CD4-positive, alpha-beta T cell (primary cell): ENCODE measurements at regions not wholly inside any gene's neighbourhood (a gene's known extent, or its start where the extent isn't known, plus 50 kb on each side); places are given as distances from the start of the nearest gene placed in this dataset.
"Not testable (repeated sequence)": the region's sequence is repeated elsewhere in the genome, so short reads cannot be mapped to it uniquely, and the experiment has no call there.

Experiments used
- ATAC-seq: fragments of 200-7000 bp; cut with Tn5 transposase; one replicate; pipeline ENCODE4 v1.10.0; 2022; ENCODE audit warnings: mild to moderate bottlenecking; ENCODE audit not compliant: poor library complexity
- CTCF ChIA-PET: fragments of 350-600 bp; sonication (Branson Sonifier 250); formaldehyde crosslinking; loops from one replicate; lab custom pipeline; 2021; ENCODE audit warnings: antibody characterized with exemption, inconsistent platforms; lab: Charles Lee
- POLR2A ChIA-PET: fragments of 350-600 bp; sonication (Branson Sonifier 250); formaldehyde crosslinking; loops from one replicate; lab custom pipeline; 2021; ENCODE audit warnings: antibody characterized with exemption, inconsistent platforms; lab: Charles Lee
- DNase-seq, 14 experiments: peaks; one replicate each; pipeline ENCODE4 v3.0.0-alpha.2; 2013 to 2020; ENCODE audit warnings: mixed read lengths in 2 of 14
- H3K27ac ChIP-seq, 2 donors: one replicate each; pipeline versions ENCODE4 v1.5.1 to v1.7.0; 2013; ENCODE audit warnings: low read length in 2 of 2, low read depth in 1 of 2, mild to moderate bottlenecking in 1 of 2
- H3K27me3 ChIP-seq, 2 experiments: 1 replicate in 1 of 2; 2 replicates in 1 of 2; pipeline versions ENCODE4 v1.6.1 to v1.7.0; 2013; ENCODE audit warnings: low read length in 2 of 2, control low read depth in 1 of 2, mild to moderate bottlenecking in 1 of 2, moderate library complexity in 1 of 2; ENCODE audit not compliant: insufficient read depth in 2 of 2, control insufficient read depth in 1 of 2
- H3K36me3 ChIP-seq: one replicate; pipeline ENCODE4 v1.6.1; 2013; ENCODE audit warnings: low read length, control low read depth; ENCODE audit not compliant: insufficient read depth
- H3K4me1 ChIP-seq: one replicate; pipeline ENCODE4 v1.6.1; 2013; ENCODE audit warnings: low read length, control low read depth; ENCODE audit not compliant: insufficient read depth
- H3K4me3 ChIP-seq: one replicate; pipeline ENCODE4 v1.5.1; 2013; ENCODE audit warnings: mild to moderate bottlenecking, low read length, moderate library complexity
- H3K9me3 ChIP-seq, 2 experiments: 1 replicate in 1 of 2; 2 replicates in 1 of 2; pipeline versions ENCODE4 v1.6.1 to v1.7.0; 2013; ENCODE audit warnings: low read length in 2 of 2, mild to moderate bottlenecking in 2 of 2, control low read depth in 1 of 2, moderate library complexity in 1 of 2; ENCODE audit not compliant: control insufficient read depth in 1 of 2, insufficient read depth in 1 of 2
- H3K27ac Mint-ChIP-seq: one replicate; pipeline ENCODE4 v1.8.0; 2020; ENCODE audit warnings: mixed read lengths
- H3K27me3 Mint-ChIP-seq: one replicate; pipeline ENCODE4 v1.8.0; 2021; ENCODE audit warnings: mixed read lengths
- H3K36me3 Mint-ChIP-seq: one replicate; pipeline ENCODE4 v1.8.0; 2021; ENCODE audit warnings: low read depth, mixed read lengths
- H3K4me1 Mint-ChIP-seq: one replicate; pipeline ENCODE4 v1.8.0; 2021; ENCODE audit warnings: low read depth, mixed read lengths
- H3K4me3 Mint-ChIP-seq: one replicate; pipeline ENCODE4 v1.8.0; 2020; ENCODE audit warnings: mild to moderate bottlenecking, mixed read lengths
- H3K9me3 Mint-ChIP-seq: one replicate; pipeline ENCODE4 v1.8.0; 2020; ENCODE audit warnings: mixed read lengths
- intact Hi-C, 2 experiments: fragments of 100-400 bp; cut with DNase I in 1 of 2; cut with micrococcal nuclease in 1 of 2; formaldehyde crosslinking; loops; one replicate each; pipeline versions ENCODE4 v1.15.1 to v1.9.0; 2023 to 2025; cut with DNase I, micrococcal nuclease

- CTCF ChIA-PET, H3K27ac Mint-ChIP-seq, H3K4me3 Mint-ChIP-seq, ATAC-seq, H3K9me3 Mint-ChIP-seq, H3K4me3 ChIP-seq, POLR2A ChIA-PET, H3K9me3 ChIP-seq, H3K27ac ChIP-seq, H3K27me3 ChIP-seq, H3K4me1 Mint-ChIP-seq, H3K4me1 ChIP-seq, intact Hi-C loops, H3K36me3 Mint-ChIP-seq, DNase-seq, H3K27me3 Mint-ChIP-seq, H3K36me3 ChIP-seq: not testable (repeated sequence)
Measured at GRCh38 chr17:16836315-16836915, 135.5 kb downstream of the TNFRSF13B start.

- H3K4me1 ChIP-seq, ATAC-seq, H3K9me3 ChIP-seq, DNase-seq, H3K9me3 Mint-ChIP-seq, H3K4me3 Mint-ChIP-seq, H3K36me3 ChIP-seq, H3K27me3 ChIP-seq, H3K4me3 ChIP-seq, H3K4me1 Mint-ChIP-seq, intact Hi-C loops, CTCF ChIA-PET, H3K36me3 Mint-ChIP-seq, H3K27me3 Mint-ChIP-seq, H3K27ac ChIP-seq, POLR2A ChIA-PET, H3K27ac Mint-ChIP-seq: not testable (repeated sequence)
Measured at GRCh38 chr17:16833517-16833916, 138.4 kb downstream of the TNFRSF13B start.

GRCh38 chr17:16832853-16833252, 139.1 kb downstream of the TNFRSF13B start:
- H3K4me3 Mint-ChIP-seq, H3K9me3 ChIP-seq, H3K9me3 Mint-ChIP-seq, ATAC-seq, CTCF ChIA-PET, DNase-seq, H3K36me3 Mint-ChIP-seq, H3K36me3 ChIP-seq, H3K27me3 ChIP-seq, H3K27ac Mint-ChIP-seq, H3K27me3 Mint-ChIP-seq, H3K27ac ChIP-seq, H3K4me3 ChIP-seq, H3K4me1 Mint-ChIP-seq, POLR2A ChIA-PET, intact Hi-C loops, H3K4me1 ChIP-seq: not testable (repeated sequence)

GRCh38 chr17:16832206-16832605, 139.7 kb downstream of the TNFRSF13B start:
- ATAC-seq, H3K9me3 ChIP-seq, POLR2A ChIA-PET, H3K4me1 Mint-ChIP-seq, H3K9me3 Mint-ChIP-seq, H3K27ac ChIP-seq, H3K36me3 ChIP-seq, H3K27me3 ChIP-seq, CTCF ChIA-PET, H3K36me3 Mint-ChIP-seq, H3K4me1 ChIP-seq, intact Hi-C loops, DNase-seq, H3K27me3 Mint-ChIP-seq, H3K4me3 Mint-ChIP-seq, H3K27ac Mint-ChIP-seq, H3K4me3 ChIP-seq: not testable (repeated sequence)

- POLR2A ChIA-PET, DNase-seq, H3K4me3 ChIP-seq, H3K9me3 Mint-ChIP-seq, H3K27ac Mint-ChIP-seq, intact Hi-C loops, H3K27ac ChIP-seq, H3K27me3 Mint-ChIP-seq, H3K9me3 ChIP-seq, ATAC-seq, H3K4me3 Mint-ChIP-seq, CTCF ChIA-PET, H3K27me3 ChIP-seq, H3K36me3 Mint-ChIP-seq, H3K36me3 ChIP-seq, H3K4me1 ChIP-seq, H3K4me1 Mint-ChIP-seq: not testable (repeated sequence)
Measured at GRCh38 chr17:16830770-16831169, 140.7 kb downstream of the CCDC144A start.

- H3K36me3 Mint-ChIP-seq, ATAC-seq, H3K27me3 ChIP-seq, H3K4me1 Mint-ChIP-seq, H3K4me3 Mint-ChIP-seq, intact Hi-C loops, CTCF ChIA-PET, H3K27ac Mint-ChIP-seq, H3K27ac ChIP-seq, H3K4me1 ChIP-seq, H3K4me3 ChIP-seq, H3K9me3 Mint-ChIP-seq, H3K36me3 ChIP-seq, POLR2A ChIA-PET, H3K27me3 Mint-ChIP-seq, H3K9me3 ChIP-seq: not testable (repeated sequence)
- peak in 1 of 14 experiments; percentile 7 for DNase-seq
Measured at GRCh38 chr17:16830219-16830618, 140.2 kb downstream of the CCDC144A start.
